ENCODE measurements at regions not wholly inside any gene's neighbourhood (a gene's known extent, or its start where the extent isn't known, plus 50 kb on each side); places are given as distances from the start of the nearest gene placed in this dataset.

- Histone ChIP-seq H3K9me3 (no peaks in the 10 kb centered on the region), H3K27me3 (peaks cover 0 to 44% (median 3%) of the 10 kb centered on the region in 9 donors), H3K4me1 (peaks cover 0 to 11% (median 0%) of the 10 kb centered on the region in 12 donors), H3K27ac (no peak overlapping the region), H3K4me3 (no peak overlapping the region), H3K36me3 (no peaks in the 10 kb centered on the region)
- ATAC-seq: no peak
- DNase-seq: no peak
- WGBS, 4 donors: 80 to 90% (median 89%) methylated on average over 8 of the region's 8 CpGs
- no peak for TF ChIP-seq POLR2A (IDR thresholded peaks at IDR 0.05)
- no peak for TF ChIP-seq CTCF (IDR thresholded peaks at IDR 0.05)
- intact Hi-C loops (cut with DNase I): no loop called here
These were observed 57.8 kb upstream of the BACE2 start for GRCh38 chr21:41110161-41110560.

GRCh38 chr21:41110664-41111063 is 57.3 kb upstream of the BACE2 start:
- no peak for DNase-seq
- no peak overlapping the region for H3K4me3 ChIP-seq
- intact Hi-C loops (cut with DNase I): no loop called here
- no peaks in the 10 kb centered on the region for H3K9me3 ChIP-seq
- peaks cover 0 to 11% (median 0%) of the 10 kb centered on the region in 12 donors for H3K4me1 ChIP-seq
- no peak overlapping the region for H3K27ac ChIP-seq
- H3K27me3 ChIP-seq: peaks cover 0 to 40% (median 3%) of the 10 kb centered on the region in 9 donors
- WGBS, 4 donors: 96 to 97% (median 97%) methylated on average over 5 of the region's 5 CpGs
- TF ChIP-seq POLR2A (IDR thresholded peaks at IDR 0.05) (no peak), CTCF (IDR thresholded peaks at IDR 0.05) (no peak)
- no peaks in the 10 kb centered on the region for H3K36me3 ChIP-seq
- ATAC-seq: no peak

- DNase-seq: no peak
- intact Hi-C loops (cut with DNase I): no loop called here
These were observed 56.3 kb upstream of the BACE2 start for GRCh38 chr21:41111681-41112080.

More at GRCh38 chr21:41111681-41112080, 56.3 kb upstream of the BACE2 start:
- H3K9me3 ChIP-seq: no peaks in the 10 kb centered on the region
- H3K27ac ChIP-seq: no peak overlapping the region
- no peak for ATAC-seq
- 84 to 95% (median 91%) methylated on average over 11 of the region's 11 CpGs for WGBS, 4 donors
- no peak for TF ChIP-seq POLR2A (IDR thresholded peaks at IDR 0.05)
- TF ChIP-seq CTCF (IDR thresholded peaks at IDR 0.05): no peak
- H3K27me3 ChIP-seq: peaks cover 0 to 35% (median 7%) of the 10 kb centered on the region in 9 donors
- no peaks in the 10 kb centered on the region for H3K36me3 ChIP-seq
- H3K4me1 ChIP-seq: peaks cover 0 to 11% (median 0%) of the 10 kb centered on the region in 12 donors
- H3K4me3 ChIP-seq: no peak overlapping the region
